Endodermal cell (in vitro differentiated cells): ENCODE measurements at regions not wholly inside any gene's neighbourhood (a gene's known extent, or its start where the extent isn't known, plus 50 kb on each side); places are given as distances from the start of the nearest gene placed in this dataset.

Experiments
- DNase-seq: peaks from one replicate; pipeline ENCODE4 v3.0.0-alpha.2; 2017
- H3K27ac ChIP-seq: 2 replicates; pipeline ENCODE4 v1.5.1; 2013; ENCODE audit warnings: mild to moderate bottlenecking, low read depth, low read length, moderate library complexity
- H3K27me3 ChIP-seq: 2 replicates; pipeline ENCODE4 v1.6.1; 2013; ENCODE audit warnings: mild to moderate bottlenecking, low read length, moderate library complexity; ENCODE audit not compliant: insufficient read depth, control insufficient read depth, poor library complexity, severe bottlenecking
- H3K36me3 ChIP-seq: 2 replicates; pipeline ENCODE4 v1.7.0; 2013; ENCODE audit warnings: mild to moderate bottlenecking, low read length, moderate library complexity; ENCODE audit not compliant: control insufficient read depth, insufficient read depth
- H3K4me1 ChIP-seq: one replicate; pipeline ENCODE4 v1.7.0; 2013; ENCODE audit warnings: low read length; ENCODE audit not compliant: control insufficient read depth, insufficient read depth
- H3K4me3 ChIP-seq: 2 replicates; pipeline ENCODE4 v1.5.1; 2013; ENCODE audit warnings: mild to moderate bottlenecking, low read length, moderate library complexity
- H3K9ac ChIP-seq: 2 replicates; pipeline ENCODE4 v1.6.1; 2013; ENCODE audit warnings: mild to moderate bottlenecking, low read length, moderate library complexity; ENCODE audit not compliant: poor library complexity, severe bottlenecking; ENCODE audit errors: extremely low read depth
- H3K9me3 ChIP-seq: 2 replicates; pipeline ENCODE4 v1.6.1; 2013; ENCODE audit warnings: mild to moderate bottlenecking, low read length, moderate library complexity; ENCODE audit not compliant: control insufficient read depth
- H3K27ac Mint-ChIP-seq: 2 replicates; pipeline ENCODE4 v1.8.0; 2020; ENCODE audit warnings: mixed read lengths
- H3K27me3 Mint-ChIP-seq: 2 replicates; pipeline ENCODE4 v1.8.0; 2021; ENCODE audit warnings: mild to moderate bottlenecking, mixed read lengths; ENCODE audit not compliant: insufficient read depth
- H3K36me3 Mint-ChIP-seq: 2 replicates; pipeline ENCODE4 v1.8.0; 2020; ENCODE audit warnings: low read depth, mixed read lengths
- H3K4me1 Mint-ChIP-seq: 2 replicates; pipeline ENCODE4 v1.8.0; 2020; ENCODE audit warnings: mixed read lengths
- H3K4me3 Mint-ChIP-seq: 2 replicates; pipeline ENCODE4 v1.8.0; 2020; ENCODE audit warnings: mild to moderate bottlenecking, moderate library complexity, mixed read lengths
- H3K9me3 Mint-ChIP-seq: 2 replicates; pipeline ENCODE4 v1.8.0; 2020; ENCODE audit warnings: mild to moderate bottlenecking, mixed read lengths
- CTCF ChIP-seq: fragments of 200-600 bp; sonication (generic); conservative IDR thresholded peaks from 2 replicates; pipeline ENCODE4 v1.5.0; 2021; ENCODE audit warnings: antibody characterized with exemption, mild to moderate bottlenecking
- WGBS, 2 experiments: methylation state at CpG; one replicate each; pipeline versions ENCODE4 v1.1.5 to v1.1.7; 2013; ENCODE audit warnings: missing lambda C conversion rate in 2 of 2, mixed read lengths in 1 of 2; ENCODE audit not compliant: insufficient coverage in 1 of 2, insufficient read length in 1 of 2; 5-methylcytosine and 5-hydroxymethylcytosine counted together

- Histone ChIP-seq H3K9ac (no peak overlapping the region), H3K27me3 (no peaks in the 10 kb centered on the region), H3K9me3 (no peaks in the 10 kb centered on the region), H3K27ac (no peak overlapping the region), H3K4me1 (no peaks in the 10 kb centered on the region), H3K36me3 (no peaks in the 10 kb centered on the region), H3K4me3 (no peak overlapping the region)
- Mint-ChIP-seq H3K27ac (no peak overlapping the region), H3K27me3 (no peaks in the 10 kb centered on the region), H3K4me1 (no peaks in the 10 kb centered on the region), H3K9me3 (no peaks in the 10 kb centered on the region), H3K36me3 (peaks cover 6% of the 10 kb centered on the region), H3K4me3 (no peak overlapping the region)
- WGBS, 2 experiments, result 95 to 100% methylated on average over 7 to 9 of the region's 9 CpGs
- no peak for DNase-seq
- TF ChIP-seq CTCF, result no peak
Observed at GRCh38 chr7:130961128-130961601, 227.2 kb upstream of the KLF14 start.

- H3K4me1 ChIP-seq, result no peaks in the 10 kb centered on the region
- H3K4me3 Mint-ChIP-seq, result no peak overlapping the region
- DNase-seq, result no peak
- H3K27ac ChIP-seq, result no peak overlapping the region
- no peaks in the 10 kb centered on the region for H3K4me1 Mint-ChIP-seq
- H3K27me3 Mint-ChIP-seq, result no peaks in the 10 kb centered on the region
- no peak for TF ChIP-seq CTCF
- WGBS, 2 experiments, result 95 to 100% methylated on average over 2 of the region's 2 CpGs
- H3K4me3 ChIP-seq, result no peak overlapping the region
- H3K9ac ChIP-seq, result no peak overlapping the region
- peaks cover 6% of the 10 kb centered on the region for H3K36me3 Mint-ChIP-seq
- H3K36me3 ChIP-seq, result no peaks in the 10 kb centered on the region
- no peaks in the 10 kb centered on the region for H3K9me3 Mint-ChIP-seq
- no peaks in the 10 kb centered on the region for H3K9me3 ChIP-seq
- no peak overlapping the region for H3K27ac Mint-ChIP-seq
- H3K27me3 ChIP-seq, result no peaks in the 10 kb centered on the region
Observed at GRCh38 chr7:130962109-130962508, 228.1 kb upstream of the KLF14 start.

- 96 to 100% methylated on average over 3 to 5 of the region's 5 CpGs for WGBS, 2 experiments
- Mint-ChIP-seq H3K4me3 (no peak overlapping the region), H3K27ac (no peak overlapping the region)
Observed at GRCh38 chr7:130963339-130963738, 229.3 kb upstream of the KLF14 start.

More at GRCh38 chr7:130963339-130963738, 229.3 kb upstream of the KLF14 start:
- no peak for TF ChIP-seq CTCF
- Histone ChIP-seq H3K27ac (no peak overlapping the region), H3K27me3 (no peaks in the 10 kb centered on the region), H3K36me3 (no peaks in the 10 kb centered on the region), H3K4me1 (no peaks in the 10 kb centered on the region), H3K4me3 (no peak overlapping the region), H3K9ac (no peak overlapping the region), H3K9me3 (no peaks in the 10 kb centered on the region)
- DNase-seq, result no peak
- H3K9me3 Mint-ChIP-seq, result no peaks in the 10 kb centered on the region
- H3K27me3 Mint-ChIP-seq, result no peaks in the 10 kb centered on the region
- H3K36me3 Mint-ChIP-seq, result peaks cover 6% of the 10 kb centered on the region
- no peaks in the 10 kb centered on the region for H3K4me1 Mint-ChIP-seq
